ENCODE measurements at regions not wholly inside any gene's neighbourhood (a gene's known extent, or its start where the extent isn't known, plus 50 kb on each side); places are given as distances from the start of the nearest gene placed in this dataset.

DNA sequence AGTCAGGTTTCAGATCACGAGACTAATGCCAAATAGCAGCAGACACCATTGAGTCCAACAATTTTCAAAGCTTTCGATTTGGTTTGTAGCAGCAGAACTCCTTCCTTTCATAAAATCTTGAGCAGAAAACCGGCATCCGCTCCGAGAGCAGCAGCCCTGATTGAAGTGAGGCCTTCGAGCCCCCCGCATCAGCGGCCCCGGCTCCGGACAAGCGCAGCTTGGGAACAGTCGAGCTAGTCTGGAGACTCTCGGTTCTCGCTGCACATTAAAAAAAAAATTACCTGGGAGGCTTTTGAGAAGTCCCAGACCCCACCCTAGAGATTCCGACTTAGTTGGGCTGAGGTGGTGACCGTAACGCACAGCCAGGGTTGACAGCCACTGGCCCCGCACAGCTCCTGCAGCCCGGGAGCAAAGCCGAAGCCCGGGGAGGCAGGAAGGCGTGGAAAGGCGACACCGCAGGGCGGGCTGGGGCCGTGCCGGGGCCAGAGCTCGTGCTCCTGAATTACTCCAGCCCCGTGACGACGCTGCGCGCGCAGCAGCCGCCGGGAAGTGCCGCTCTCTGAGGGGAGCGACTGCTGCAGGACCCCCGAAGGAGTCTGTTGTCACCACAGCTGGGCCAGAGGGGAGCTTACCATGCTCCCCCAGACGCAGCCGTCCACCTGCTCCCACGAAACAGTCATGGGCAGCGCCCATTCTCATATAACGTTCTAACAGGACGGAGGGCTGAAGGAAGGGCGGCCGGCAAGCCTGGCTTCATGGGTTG, 57.8 kb downstream of the SPATA19 start:
- peak; percentile 38 for DNase-seq

DNA sequence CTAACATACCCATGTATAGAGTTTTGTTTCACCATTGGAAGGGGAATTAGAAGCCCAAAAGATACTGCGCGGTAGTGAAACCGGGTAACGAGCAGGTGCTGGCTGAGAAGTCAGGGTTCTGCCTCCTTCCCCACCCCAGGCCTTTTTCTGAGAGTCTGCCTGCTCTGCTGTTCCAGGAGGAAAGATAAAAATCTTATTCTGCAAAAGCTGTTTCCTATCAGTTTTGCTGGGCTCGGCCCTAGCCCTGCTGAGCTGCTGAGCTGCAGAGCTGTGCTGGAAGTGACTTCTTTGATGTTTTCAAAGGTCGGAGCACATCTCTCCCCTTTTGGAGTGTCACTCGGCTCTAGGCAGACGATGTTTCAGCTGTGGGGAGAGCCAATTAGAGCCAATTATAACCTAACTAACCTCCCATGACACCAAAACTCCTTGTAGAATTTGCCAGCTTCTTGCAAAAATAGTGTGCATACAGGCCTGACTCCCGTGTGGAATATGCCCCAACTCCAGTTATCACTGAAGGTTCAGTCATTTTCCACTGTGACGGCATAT, 59.4 kb downstream of the SPATA19 start:
- DNase-seq = no peak

DNA sequence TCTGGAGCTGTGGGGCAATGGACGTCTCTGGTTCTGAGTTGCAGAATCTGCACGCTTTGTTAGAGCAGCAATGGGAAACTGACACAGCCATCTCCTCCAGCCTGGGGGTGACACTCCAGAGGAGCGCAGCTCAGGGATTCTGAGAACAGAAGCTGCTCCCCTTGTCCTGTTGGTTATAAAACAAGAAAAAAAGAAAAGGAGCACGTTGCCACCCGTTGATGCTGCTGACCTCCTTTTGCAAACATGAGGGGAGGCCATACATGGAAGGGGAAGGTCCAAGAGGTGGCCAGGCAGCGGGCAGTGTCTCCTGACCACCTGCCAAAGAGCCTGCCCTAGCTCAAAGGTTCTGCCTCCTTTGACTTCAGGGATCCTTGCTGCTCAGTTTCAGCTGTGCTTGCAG, 61.0 kb downstream of the SPATA19 start:
- DNase-seq = no peak

DNA sequence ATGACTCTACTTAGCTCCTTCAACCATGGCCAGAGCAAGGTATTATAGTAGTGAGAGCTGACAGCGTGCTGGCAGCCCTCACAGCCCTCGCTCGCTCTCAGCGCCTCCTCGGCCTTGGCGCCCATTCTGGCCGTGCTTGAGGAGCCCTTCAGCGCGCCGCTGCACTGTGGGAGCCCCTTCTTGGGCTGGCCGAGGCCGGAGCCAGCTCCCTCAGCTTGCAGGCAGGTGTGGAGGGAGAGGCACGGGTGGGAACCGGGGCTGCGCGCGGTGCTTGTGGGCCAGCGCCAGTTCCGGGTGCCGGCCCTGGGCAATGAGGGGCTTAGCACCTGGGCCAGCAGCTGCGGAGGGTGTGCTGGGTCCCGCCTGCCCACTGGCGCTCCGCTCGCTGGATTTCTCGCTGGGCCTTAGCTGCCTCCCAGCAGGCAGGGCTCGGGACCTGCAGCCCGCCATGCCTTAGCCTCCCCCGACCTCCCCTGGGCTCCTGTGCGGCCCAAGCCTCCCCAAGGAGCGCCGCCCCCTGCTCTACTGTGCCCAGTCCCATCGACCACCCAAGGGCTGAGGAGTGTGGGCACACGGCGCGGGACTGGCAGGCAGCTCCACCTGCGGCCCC, 63.1 kb downstream of the SPATA19 start:
- DNase-seq = no peak

DNA sequence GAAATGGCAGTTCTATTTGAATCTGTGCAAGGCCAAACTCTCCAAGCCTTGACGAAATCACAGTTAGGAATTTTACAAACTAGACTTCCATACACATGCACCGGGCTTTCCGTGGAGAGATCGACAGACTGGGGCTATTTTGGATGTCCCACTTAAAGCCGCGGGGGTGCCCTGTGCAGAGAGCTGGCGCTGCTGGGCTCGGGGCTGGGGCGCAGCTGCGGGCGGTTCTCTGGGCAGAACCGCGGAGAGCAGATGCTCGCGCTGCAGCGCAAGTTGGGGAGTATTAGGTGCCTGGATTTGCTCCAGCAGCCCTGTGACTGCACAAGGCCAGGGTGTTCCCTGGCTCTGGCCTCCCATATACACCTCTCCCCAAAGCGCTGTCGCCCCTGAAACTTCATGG, 67.2 kb downstream of the SPATA19 start:
- DNase-seq = no peak

DNA sequence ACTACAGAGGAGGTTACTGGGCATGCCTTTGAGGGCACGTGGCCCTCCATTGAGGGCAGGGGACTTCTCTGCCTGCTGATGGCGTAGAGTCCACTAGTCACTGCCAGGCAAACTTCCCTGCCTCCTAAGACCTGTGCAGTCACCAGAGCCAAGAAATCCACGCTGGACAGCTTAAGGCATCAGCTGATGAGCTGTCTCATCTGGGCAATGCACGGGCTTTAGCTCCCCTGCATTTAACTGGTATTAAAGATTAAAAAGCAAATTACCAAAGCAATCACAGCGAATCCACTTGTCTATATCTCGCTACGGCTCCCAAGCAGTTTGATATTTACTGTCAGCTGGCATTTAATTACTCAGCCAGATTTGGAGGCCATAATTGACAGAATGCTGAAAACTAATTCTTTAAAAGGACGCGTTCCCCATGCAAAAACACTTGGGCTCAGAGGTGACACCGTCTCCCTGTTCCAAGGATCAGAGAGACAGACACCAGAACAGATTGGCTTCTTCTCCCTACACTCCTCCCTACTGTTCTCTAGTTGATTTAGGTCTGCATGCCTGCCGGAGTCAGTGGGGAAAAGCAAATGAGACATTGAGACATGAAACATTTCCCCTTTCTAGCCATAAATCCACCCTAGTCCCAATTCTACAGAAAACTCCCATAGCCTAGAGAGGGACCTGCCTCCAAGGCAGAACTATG, 68.5 kb downstream of the SPATA19 start:
- DNase-seq = no peak

DNA sequence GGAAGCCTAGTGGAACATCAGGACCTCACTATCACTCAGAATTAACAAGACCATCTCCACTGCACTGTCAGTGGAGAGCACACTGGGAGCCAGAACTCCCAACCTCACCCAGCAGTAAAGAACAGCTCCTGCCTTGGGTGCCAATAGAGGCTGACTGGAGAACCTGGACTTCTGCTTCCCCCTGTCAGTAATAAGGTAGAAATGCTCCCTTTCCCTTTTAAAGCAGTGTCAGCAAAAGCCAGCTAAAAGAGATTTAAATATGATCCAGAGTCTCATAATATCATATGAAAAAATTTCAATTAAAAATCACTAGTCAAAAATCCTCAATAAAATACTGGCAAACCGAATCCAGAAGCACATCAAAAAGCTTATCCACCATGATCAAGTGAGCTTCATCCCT, 82.8 kb downstream of the SPATA19 start:
- DNase-seq = no peak

DNA sequence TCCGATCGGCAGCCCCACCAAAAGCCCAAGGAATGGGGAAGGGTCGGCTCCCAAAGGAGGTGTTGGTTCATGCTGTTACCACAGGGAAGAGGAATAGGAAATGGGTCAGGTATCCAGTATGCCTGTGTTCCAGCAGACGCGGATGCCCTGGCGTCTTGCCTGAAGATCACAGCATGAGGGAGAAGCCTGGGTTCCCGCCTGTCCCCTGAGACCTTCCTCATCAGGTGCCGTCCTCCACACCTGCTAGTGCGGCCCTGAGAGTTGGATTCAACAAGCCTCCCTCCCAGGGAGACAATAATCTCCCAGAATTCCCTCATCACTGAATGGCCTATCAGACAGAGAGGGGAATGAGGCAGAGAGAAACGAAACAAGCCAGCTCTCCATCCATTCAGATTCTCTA, 92.2 kb downstream of the SPATA19 start:
- DNase-seq = no peak

DNA sequence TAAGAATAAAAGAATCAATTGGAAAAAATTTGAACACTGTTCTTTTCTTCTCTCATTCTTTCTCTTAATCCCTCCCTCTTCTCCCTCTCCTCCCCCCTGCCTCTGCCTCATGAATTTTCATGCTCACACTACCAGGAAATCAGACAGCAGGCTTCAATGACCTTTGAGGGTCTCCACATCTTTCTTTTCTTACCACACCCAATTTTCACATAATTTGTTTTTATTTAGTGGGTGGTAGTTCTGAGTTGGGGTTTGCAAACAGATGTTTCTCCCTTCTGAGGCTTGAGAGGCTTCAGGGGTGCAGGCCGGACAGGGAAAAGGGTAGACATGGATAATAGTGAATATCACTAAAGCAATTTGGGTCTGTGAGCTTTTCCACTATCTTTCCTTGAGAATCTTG, 95.5 kb downstream of the SPATA19 start:
- DNase-seq = no peak

DNA sequence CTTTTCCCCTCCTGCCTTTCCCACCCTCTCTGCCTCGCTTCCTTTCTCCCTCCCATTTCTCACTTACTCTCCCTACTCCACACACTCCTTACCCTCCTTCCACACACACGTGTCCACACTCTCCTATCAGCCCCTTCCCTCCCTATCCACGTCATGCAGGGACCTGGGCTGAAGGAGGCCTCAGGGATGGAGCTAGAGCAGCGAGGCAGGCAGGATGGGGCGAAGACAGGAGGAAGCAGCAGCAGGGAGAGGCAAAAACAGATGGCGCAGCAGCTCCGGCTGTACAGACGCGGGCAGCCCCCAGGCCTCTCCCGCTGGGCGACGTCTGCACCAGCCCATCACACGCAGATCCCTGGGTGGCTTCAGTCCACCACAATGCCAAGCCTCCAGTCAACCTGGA, 97.9 kb downstream of the SPATA19 start:
- DNase-seq = no peak

DNA sequence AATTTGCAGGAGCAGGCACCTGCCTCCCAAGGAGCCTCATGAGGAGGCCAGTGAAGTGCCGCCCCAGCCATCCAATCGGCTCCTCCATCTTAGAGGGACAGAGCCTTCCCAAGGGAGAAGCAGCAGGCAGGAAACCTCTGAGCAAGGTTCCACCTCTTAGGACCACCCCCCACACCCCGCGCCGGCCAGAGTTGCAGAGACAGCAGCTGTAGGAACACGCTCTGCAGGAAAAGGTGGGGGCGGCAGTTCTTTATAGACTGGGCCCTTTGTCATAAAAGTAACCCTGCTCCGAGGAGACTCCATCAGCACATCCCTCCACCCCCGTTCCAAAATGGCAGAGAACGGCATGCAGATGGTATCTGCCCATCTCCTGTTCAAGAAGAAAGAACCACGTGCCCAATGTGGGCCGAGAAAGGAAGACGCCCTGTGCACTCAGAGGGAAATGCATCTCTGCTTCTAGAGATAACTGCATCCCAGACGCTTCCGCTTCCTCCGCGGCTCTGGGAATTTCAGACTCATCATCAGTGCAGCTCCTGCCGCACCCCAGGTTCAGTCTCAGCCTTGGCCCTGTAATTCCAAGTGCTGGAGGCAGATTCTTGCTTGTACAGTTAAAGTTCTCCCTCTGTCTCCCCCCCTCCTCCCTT, 98.5 kb downstream of the SPATA19 start:
- peak; percentile 5 for DNase-seq

DNA sequence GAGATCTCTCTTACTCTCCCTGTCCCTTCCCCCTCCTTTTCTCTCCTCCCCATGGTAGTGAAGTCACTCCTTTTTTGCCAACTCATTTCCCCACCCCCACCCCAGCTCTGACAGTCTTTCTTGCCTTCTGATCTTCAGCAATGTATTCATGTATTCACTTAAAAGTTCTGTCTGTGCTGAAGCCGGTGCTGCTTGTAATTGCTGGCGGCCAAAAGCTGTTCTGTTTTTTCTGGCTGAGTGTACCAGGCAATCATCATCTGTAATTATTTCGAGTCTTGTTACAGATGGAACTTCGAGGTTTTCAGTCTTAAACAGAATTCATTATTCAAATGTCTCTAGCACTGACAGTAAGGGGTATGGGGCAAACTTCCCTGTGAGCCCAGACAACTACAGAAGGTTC, 99.5 kb downstream of the SPATA19 start:
- DNase-seq = no peak

DNA sequence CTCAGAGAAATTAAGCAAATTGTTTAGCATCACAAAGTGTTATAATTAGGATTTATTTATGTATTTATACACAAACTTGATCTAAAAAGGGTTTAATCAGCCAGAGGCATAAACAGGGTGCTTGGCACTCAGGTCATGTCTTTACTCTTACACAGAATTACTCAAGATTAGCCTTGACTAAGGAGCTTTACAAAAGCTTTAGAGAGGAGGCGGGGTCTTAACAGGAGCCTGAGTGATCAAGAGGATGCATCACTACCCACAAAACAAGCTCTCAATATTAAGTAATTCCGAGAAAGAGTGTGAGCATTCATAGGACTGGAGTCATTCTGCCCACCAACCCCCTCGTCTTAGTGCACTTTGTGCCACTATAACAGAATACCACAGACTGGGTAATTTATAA, 103.0 kb downstream of the SPATA19 start:
- DNase-seq = no peak

DNA sequence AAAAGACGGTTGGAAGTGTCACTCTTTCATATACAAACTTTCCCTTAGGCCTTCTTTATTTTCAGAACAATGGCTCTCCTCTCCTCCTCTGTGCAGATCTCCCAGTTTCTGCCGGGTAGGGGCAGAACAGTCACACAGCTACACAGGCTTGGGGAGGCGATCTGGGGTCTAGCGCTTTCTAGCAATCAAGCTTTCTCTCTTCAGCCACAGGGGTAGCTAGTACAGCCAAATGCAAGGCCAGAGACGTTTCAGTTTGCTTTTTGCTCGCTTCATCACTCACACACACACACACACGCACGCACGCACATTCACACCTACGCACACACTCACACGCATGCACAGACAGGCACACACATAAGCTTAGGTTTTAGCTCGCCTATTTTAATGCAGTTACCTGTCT, 104.3 kb downstream of the SPATA19 start:
- no peak for DNase-seq

DNA sequence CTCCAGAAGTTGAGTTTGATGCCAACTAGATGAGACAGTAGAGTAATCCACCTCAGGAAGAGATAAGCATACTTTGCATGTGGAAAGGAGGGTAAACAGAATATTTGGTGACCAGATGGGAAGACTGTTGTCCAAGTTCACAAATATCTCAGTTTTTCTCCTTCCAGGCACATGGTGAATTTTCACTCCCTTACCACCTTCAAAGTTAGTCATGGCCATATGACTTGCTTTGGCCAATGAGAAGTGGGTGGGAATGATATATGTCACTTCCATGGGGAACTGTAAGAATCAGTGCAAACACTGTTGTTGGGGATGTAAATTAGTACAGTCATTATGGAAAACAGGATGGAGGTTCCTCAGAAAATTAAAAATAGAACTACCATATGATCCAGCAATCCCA, 105.8 kb downstream of the SPATA19 start:
- no peak for DNase-seq

DNA sequence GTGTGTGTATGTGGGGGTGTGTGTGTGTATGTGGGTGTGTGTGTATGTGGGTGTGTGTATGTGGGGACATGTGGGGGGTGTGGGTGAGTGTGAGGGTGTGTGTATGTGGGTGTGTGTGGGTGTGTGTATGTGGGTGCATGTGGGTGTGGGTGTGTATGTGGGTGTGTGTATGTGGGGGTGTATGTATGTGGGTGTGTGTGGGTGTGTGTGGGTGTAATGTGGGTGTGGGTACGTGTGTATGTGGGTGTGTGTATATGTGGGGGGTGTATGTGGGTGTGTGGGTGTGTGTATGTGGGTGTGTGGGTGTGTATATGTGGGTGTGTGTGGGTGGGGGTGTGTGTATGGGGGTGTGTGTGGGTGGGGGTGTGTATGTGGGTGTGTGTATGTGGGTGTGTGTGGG, 106.7 kb downstream of the SPATA19 start:
- no peak for DNase-seq

DNA sequence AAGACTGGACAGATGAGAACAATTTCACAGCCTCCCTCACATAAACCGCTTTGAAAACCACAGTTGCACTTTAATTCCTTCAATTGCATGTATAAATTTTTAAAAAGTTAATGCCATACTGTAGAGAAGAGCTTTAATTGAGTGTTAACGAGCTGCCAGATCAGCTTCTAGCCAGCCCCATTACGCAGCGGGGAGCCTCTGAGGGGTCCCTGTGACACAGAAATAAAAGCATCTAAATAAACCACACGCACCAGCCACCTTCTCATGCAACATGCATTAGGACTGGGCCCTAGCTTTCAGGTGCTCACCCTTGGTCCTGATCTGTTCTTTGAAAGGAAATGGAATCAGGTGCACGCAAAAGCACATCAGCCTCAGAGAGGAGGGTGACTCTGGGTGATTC, 111.7 kb downstream of the SPATA19 start:
- DNase-seq = no peak

DNA sequence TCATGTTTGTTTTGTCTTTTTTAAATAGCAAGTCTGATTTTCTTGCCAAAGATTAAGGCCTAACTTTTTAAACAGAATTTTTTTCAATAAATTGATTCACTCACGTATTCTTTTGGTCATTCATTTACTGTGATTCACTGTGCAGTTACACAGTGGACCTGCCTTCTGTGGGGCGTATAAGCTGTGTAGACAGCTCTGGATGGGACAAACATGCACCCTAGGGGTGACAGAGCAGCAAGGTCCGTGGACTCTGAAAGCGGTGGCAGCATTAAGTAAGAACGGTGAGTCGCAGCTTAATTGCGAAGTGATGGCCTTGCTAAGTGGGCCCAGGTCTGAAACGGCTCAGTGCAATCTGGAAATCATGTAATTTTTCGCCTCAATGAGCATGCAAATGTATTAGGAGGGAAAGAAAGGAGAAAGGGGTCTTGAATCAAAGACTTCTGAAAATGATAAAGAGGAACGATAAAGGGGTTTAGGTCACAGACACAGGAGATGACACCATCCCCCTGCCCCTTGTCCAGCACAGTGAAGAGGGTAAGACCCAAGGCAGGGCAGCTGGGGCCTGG, 113.1 kb downstream of the SPATA19 start:
- DNase-seq = no peak

DNA sequence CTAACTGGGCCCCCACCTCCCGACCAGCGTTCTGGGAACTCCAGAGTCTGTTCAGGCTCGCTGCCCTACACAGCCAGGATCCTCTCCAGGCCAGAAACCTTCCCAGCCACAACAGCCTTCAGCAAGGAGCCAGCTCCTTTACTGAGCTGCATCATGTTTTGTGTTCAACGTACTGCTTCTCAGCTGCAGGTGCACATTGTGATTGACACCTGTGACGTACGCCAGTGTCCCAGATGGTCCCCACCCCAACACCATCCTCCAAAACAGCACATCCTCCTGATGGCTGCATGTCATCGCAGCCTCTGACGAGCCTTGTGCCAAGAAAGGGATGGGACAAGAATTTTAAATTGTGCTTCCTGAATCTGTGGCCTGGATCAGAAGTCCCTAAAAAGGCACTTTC, 117.5 kb downstream of the SPATA19 start:
- no peak for DNase-seq

DNA sequence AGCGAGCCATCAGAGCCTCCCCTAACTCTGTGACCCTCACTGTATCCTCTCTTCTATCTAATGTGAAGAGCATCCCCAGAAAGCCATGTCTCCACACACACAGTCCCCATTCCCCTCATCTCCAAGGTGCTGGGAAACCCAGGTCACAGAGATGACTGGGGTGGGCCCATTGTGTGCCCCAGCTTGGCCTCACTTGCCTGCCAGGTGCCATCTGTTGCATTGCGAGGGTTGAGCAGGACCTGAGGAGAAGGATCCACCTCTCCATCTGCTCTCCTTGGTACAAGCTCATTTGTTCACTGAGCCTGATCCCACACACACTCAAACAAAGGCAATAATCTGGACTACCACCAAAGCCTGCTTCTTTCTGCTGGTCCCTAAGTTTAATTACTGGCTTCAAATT, 118.8 kb downstream of the SPATA19 start:
- DNase-seq = no peak

DNA sequence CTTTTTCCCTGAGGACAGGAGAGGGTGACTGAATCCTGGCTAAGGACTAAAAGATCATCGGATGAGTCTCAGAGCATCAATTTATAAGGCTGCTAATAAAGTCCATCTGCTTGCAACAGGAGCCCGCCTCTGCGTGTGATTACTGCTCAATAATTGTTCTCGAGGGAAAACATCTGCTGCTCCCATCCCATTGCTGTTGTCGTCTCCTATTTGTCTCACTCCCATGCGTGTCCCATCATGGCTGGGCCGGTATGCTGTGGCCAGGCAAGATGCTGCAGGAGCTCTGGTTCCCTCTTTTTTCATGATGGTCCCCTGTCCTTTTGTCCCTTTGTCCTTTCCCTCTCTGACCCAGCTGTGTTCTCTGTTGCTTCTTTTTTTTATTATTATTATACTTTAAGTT, 121.2 kb downstream of the SPATA19 start:
- DNase-seq = no peak

DNA sequence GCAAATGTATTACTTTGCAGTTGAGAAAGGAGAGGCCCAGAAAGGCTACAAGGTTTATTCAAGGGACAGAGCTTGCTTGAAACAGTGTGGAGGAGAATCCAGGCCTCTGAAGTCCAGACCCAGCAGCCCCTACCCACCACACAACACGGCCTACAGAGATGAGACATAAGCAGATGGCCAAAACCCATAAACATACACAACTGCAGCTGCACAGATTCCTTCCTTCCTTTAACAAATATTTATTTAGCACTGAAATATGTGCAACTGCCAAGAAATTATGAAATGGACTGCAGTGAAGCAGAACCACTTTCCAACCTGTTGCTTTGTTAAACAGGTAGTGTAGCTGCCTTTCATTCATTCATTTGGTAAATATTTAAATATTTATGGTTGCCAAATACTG, 122.3 kb downstream of the SPATA19 start:
- DNase-seq = no peak

DNA sequence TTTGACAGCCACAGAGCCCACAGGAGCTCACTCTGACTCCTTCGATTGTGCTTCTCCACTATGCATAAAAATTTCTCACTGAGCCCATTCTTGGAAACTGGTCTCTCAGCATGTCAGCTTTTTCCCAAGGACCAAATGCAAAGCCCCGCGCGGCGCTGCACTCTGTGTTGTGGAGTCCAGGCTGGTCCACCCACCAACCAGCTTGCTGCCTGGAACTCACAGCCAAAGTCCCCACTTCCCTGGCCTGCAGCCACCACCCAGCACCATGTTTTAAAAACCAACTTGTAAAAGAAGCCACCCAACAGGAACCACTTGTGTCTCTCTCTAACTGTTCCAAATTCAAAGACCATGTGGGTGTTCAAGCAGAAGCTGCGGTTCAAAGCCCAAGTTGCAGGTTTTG, 124.4 kb downstream of the SPATA19 start:
- DNase-seq = no peak

Data from hematopoietic multipotent progenitor cell treated with erythropoietin and hydrocortisone succinate and interleukin-3 and kit ligand, for 4 days (in vitro differentiated cells).